ENCODE measurements at regions not wholly inside any gene's neighbourhood (a gene's known extent, or its start where the extent isn't known, plus 50 kb on each side); places are given as distances from the start of the nearest gene placed in this dataset.
"Not testable (repeated sequence)": the region's sequence is repeated elsewhere in the genome, so short reads cannot be mapped to it uniquely, and the experiment has no call there.

GRCh38 chr10:108090476-108091215, 926.1 kb upstream of the SORCS1 start:
- DNase-seq = no peak

- DNase-seq = no peak
Measured at GRCh38 chr10:108086502-108086901, 922.0 kb upstream of the SORCS1 start.

- DNase-seq = no peak
Measured at GRCh38 chr10:108082596-108082995, 918.1 kb upstream of the SORCS1 start.

- no peak for DNase-seq
Measured at GRCh38 chr10:108078263-108078662, 913.8 kb upstream of the SORCS1 start.

- DNase-seq = no peak
Measured at GRCh38 chr10:108072466-108072865, 908.0 kb upstream of the SORCS1 start.

- no peak for DNase-seq
Measured at GRCh38 chr10:108070789-108071188, 906.3 kb upstream of the SORCS1 start.

GRCh38 chr10:108069096-108069495, 904.6 kb upstream of the SORCS1 start:
- no peak for DNase-seq

GRCh38 chr10:108064746-108065260, 900.3 kb upstream of the SORCS1 start:
- no peak for DNase-seq

- no peak for DNase-seq
Measured at GRCh38 chr10:108060246-108060645, 895.7 kb upstream of the SORCS1 start.

- no peak for DNase-seq
Measured at GRCh38 chr10:108055506-108055905, 891.0 kb upstream of the SORCS1 start.

GRCh38 chr10:108052981-108053380, 888.5 kb upstream of the SORCS1 start:
- DNase-seq = no peak

- no peak for DNase-seq
Measured at GRCh38 chr10:108051218-108051617, 886.7 kb upstream of the SORCS1 start.

- no peak for DNase-seq
Measured at GRCh38 chr10:108050626-108051025, 886.1 kb upstream of the SORCS1 start.

- no peak for DNase-seq
Measured at GRCh38 chr10:108049668-108050067, 885.2 kb upstream of the SORCS1 start.

- no peak for DNase-seq
Measured at GRCh38 chr10:108048898-108049297, 884.4 kb upstream of the SORCS1 start.

GRCh38 chr10:108039821-108040584, 875.5 kb upstream of the SORCS1 start:
- no peak for DNase-seq

- DNase-seq = no peak
Measured at GRCh38 chr10:108037061-108037460, 872.6 kb upstream of the SORCS1 start.

GRCh38 chr10:108036265-108036664, 871.8 kb upstream of the SORCS1 start:
- no peak for DNase-seq

GRCh38 chr10:108034829-108035228, 870.3 kb upstream of the SORCS1 start:
- no peak for DNase-seq

GRCh38 chr10:108033518-108033917, 869.0 kb upstream of the SORCS1 start:
- DNase-seq = not testable (repeated sequence)

GRCh38 chr10:108031505-108031904, 867.0 kb upstream of the SORCS1 start:
- DNase-seq = no peak

- no peak for DNase-seq
Measured at GRCh38 chr10:108014902-108015177, 850.3 kb upstream of the SORCS1 start.

GRCh38 chr10:108014145-108014901, 849.8 kb upstream of the SORCS1 start:
- DNase-seq = no peak
